T follicular helper cell (primary cell): ENCODE measurements at regions not wholly inside any gene's neighbourhood (a gene's known extent, or its start where the extent isn't known, plus 50 kb on each side); places are given as distances from the start of the nearest gene placed in this dataset.

Source experiments
- DNase-seq: peaks from one replicate; pipeline ENCODE4 v3.0.0-alpha.2; 2020; ENCODE audit warnings: low read depth

GRCh38 chr15:98144388-98144787, 183.9 kb downstream of the ARRDC4 start:
- no peak for DNase-seq

- no peak for DNase-seq
Measured at GRCh38 chr15:98146031-98146820, 185.7 kb downstream of the ARRDC4 start.

- no peak for DNase-seq
Measured at GRCh38 chr15:98147415-98147814, 186.9 kb downstream of the ARRDC4 start.

GRCh38 chr15:98150084-98150483, 189.6 kb downstream of the ARRDC4 start:
- DNase-seq: no peak

GRCh38 chr15:98150536-98150935, 190.0 kb downstream of the ARRDC4 start:
- no peak for DNase-seq

GRCh38 chr15:98151096-98151495, 190.6 kb downstream of the ARRDC4 start:
- DNase-seq: no peak

GRCh38 chr15:98152156-98152555, 191.7 kb downstream of the ARRDC4 start:
- DNase-seq: no peak

GRCh38 chr15:98154863-98155262, 194.4 kb downstream of the ARRDC4 start:
- no peak for DNase-seq

GRCh38 chr15:98155356-98155755, 194.9 kb downstream of the ARRDC4 start:
- DNase-seq: no peak

GRCh38 chr15:98160236-98160635, 199.7 kb downstream of the ARRDC4 start:
- no peak for DNase-seq

GRCh38 chr15:98163319-98164045, 203.0 kb downstream of the ARRDC4 start:
- no peak for DNase-seq

GRCh38 chr15:98164571-98164970, 204.1 kb downstream of the ARRDC4 start:
- DNase-seq: no peak

- no peak for DNase-seq
Measured at GRCh38 chr15:98164986-98165385, 204.5 kb downstream of the ARRDC4 start.

- no peak for DNase-seq
Measured at GRCh38 chr15:98167722-98168268, 207.3 kb downstream of the ARRDC4 start.

- DNase-seq: no peak
Measured at GRCh38 chr15:98169551-98169950, 209.0 kb downstream of the ARRDC4 start.

GRCh38 chr15:98174286-98174685, 213.8 kb downstream of the ARRDC4 start:
- DNase-seq: no peak

GRCh38 chr15:98174841-98175240, 214.3 kb downstream of the ARRDC4 start:
- DNase-seq: no peak

GRCh38 chr15:98177966-98178592, 217.6 kb downstream of the ARRDC4 start:
- no peak for DNase-seq

GRCh38 chr15:98178861-98179260, 218.4 kb downstream of the ARRDC4 start:
- DNase-seq: no peak

- DNase-seq: no peak
Measured at GRCh38 chr15:98187549-98187948, 227.0 kb downstream of the ARRDC4 start.

- DNase-seq: no peak
Measured at GRCh38 chr15:98190914-98191313, 230.4 kb downstream of the ARRDC4 start.

- no peak for DNase-seq
Measured at GRCh38 chr15:98195796-98196195, 235.3 kb downstream of the ARRDC4 start.

- no peak for DNase-seq
Measured at GRCh38 chr15:98196371-98196770, 235.9 kb downstream of the ARRDC4 start.
